Stimulated activated CD4-positive, alpha-beta T cell treated with anti-CD3 and anti-CD28 coated beads, Interleukin-12 subunit alpha, Interleukin-12 subunit beta, amount 100 ng/mL, for 4 hours (primary cell): ENCODE measurements at regions not wholly inside any gene's neighbourhood (a gene's known extent, or its start where the extent isn't known, plus 50 kb on each side); places are given as distances from the start of the nearest gene placed in this dataset.

Source experiments
- DNase-seq: peaks from one replicate; pipeline ENCODE4 v3.0.0-alpha.2; 2020

DNA sequence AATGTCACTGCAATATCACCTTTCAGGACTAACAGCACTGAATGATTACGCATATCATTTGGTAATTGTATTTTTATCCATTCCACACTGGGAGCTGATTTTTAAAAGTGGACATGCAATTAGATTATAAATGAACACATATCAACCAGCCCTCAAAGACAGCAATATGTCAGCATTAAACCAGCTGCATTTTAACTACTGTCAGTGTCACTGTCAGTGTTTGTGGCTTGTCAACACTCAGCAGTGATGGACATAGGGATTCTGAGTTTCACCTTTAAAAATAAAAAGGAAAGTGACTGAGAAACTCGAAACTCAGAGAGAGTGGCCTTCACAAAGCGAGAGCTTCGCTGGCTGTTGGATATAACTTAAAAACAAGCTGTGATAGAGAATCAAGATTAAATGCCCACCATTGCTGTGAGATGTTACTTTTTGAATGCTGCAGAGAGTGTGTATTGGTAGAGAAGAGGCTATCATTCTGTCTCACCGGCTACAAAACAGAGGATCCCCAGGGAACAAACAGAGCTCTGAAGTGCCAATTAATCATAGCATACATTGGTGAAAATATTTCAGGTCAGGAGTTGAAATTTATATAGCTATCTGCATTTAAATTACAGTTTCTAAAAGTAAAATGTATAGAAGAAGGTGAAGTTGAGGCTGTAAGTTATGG lies 635.8 kb downstream of the SQOR start:
- no peak for DNase-seq

- no peak for DNase-seq
Observed at GRCh38 chr15:46275701-46276100, 640.9 kb downstream of the SQOR start.

GRCh38 chr15:46277451-46277850 lies 642.6 kb downstream of the SQOR start:
- no peak for DNase-seq

DNA sequence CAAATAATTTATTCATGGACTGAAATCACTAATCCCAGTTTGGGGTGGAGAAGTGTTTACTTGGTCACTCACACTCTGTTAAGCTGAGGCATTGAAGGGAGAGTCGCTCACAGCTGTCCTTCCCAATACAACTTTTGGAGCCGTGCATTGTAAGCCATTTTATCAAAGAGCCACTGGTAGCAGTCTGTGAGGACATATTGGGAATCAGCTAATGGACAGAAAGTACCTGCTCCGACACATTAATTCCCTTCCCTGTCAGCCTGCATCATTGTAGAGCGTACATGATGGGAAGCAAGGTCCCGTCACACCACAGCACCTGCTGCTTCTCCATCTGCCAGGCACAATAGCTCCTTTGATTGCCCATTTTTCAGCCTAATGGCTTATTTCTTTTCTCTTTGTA lies 643.2 kb downstream of the SQOR start:
- DNase-seq, result no peak

DNA sequence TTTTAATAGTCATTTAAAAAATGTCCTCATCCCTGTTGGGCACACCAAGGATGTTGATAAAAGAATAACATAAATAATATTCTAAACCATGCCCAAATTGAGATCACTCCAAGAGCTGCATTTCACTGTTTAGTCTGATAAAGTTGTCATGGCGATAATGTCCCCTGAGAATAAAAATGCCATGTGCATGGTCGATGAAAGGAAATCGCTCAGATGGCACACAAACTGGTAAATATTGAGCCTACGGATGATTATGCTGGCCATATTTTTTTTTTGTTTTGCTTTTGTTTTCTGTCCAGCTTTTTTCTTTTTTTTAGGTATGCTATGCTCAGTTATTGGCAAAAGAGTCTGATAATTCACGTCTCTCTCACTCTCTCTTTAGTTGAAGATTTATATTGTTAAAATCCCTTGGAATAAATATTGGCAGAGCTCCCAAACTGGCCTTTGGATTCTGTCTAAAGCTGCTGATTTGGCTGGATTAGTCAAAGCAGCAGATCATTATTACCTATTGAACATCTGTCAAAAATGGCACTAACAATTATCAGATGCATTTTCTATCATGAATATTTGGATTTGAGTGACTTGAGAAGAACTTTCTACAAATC lies 643.8 kb downstream of the SQOR start:
- no peak for DNase-seq

DNA sequence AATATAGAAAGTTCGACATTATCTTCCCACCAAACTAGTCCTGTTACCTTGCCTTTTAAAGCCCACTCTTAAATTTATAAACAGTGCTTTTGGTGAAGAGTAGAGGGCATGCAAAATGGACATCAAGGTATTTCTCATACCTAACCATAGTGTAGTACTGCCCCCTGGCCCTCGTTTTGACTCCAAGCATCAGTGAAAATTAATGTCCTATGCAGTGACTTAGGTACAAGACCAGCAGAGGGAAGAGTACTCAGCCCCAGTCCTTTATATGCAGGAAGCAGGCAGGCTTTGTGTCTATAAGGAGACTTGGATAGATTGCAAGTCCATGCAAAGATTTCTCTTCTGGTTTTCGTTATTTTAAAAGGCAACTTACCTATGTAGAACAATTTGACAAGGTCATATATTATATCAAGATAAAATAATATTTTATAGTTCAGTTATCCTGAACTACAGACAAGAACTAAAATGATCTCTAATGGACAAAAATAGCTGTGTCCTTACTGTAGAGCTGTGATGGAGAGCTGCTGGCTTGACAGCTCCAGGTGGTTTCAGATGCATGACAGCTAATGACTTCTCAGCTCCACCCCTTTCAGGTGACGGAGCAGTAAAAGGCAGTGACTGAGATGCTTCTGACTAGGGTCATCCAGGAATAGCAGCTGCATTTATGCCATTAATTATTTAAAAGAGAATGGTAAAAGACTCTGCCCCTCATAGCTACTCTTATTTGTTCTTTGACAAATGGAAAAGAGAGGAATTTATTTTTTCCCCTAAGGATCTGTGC lies 646.1 kb downstream of the SQOR start:
- no peak for DNase-seq

DNA sequence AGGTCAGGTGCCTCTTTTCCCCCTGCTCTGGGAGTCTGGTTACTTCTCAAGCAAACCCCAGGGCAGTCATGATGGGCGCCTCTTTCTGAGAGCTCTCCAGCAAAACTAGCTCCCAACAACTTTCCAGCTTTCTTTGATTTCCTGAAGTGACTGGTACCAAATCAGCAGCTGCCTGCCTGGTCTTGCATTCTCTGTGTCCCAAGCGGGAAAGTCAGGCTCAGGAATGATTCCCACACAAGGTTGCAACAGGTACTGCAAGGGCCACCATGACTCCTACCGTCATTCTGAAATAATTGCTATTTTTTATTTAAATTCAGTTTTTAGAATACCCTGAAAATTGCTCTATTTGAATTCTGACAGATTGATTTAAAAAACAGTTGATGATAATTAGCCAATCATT lies 658.7 kb downstream of the SQOR start:
- DNase-seq, result no peak

DNA sequence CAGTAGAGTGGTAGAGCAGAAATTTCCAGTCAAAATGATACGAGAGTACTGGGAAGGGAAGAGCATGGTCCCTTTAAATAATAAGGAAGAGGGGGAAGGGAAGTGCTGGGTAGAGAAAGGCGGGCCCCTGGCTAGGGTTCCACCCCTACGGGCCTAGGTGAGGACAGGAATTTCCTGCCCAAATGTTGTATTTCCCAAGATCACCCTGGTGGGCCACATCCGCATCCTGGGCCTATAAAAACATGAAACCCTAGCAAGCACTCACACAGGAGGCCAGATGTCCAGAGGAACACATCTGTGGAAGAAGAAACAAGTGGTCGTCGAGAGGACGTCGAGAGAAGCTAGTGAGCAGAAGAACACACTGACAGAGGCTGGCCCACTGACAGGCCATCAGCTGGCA lies 661.2 kb downstream of the SQOR start:
- no peak for DNase-seq

GRCh38 chr15:46296797-46297196 lies 662.0 kb downstream of the SQOR start:
- no peak for DNase-seq

GRCh38 chr15:46297766-46298165 lies 662.9 kb downstream of the SQOR start:
- DNase-seq, result no peak

GRCh38 chr15:46300716-46301115 lies 665.9 kb downstream of the SQOR start:
- no peak for DNase-seq

GRCh38 chr15:46301291-46301690 lies 666.5 kb downstream of the SQOR start:
- DNase-seq, result no peak

DNA sequence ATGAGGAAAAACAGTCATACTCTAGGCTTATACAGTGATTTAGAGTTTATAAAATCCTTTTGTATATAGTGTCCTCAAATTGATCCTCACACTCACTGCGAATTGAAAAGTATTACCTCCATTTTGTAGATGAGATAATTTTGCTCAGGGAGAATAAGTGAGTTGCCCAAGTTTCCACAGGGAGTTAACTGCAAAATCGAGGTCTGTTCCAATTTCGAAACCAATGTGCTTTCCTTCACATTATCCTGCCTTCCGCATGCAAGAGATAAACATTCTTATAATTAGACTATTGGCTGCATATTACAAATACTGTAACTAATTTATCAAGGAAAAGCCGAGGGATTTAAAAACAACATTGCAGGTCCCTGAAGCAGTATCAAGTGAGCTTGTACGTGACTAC lies 667.0 kb downstream of the SQOR start:
- no peak for DNase-seq

DNA sequence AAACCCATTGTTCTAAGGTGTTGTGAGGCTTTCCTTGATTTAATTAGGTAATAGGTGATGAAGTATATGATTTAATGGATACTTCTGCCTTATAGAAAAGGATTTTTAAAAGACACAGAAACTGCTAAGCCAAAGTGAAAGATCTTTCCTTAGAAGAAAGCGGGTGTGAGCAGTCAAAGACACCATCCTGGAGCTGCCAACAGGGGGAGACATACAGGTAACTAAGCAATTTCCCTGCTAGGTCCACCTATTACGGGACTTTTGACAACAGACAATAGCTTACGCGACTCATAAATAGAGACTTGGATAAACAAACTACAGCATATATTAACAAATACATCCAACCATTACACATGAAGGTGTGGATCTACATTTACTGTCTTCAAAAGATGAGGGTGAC lies 669.5 kb downstream of the SQOR start:
- DNase-seq, result no peak

DNA sequence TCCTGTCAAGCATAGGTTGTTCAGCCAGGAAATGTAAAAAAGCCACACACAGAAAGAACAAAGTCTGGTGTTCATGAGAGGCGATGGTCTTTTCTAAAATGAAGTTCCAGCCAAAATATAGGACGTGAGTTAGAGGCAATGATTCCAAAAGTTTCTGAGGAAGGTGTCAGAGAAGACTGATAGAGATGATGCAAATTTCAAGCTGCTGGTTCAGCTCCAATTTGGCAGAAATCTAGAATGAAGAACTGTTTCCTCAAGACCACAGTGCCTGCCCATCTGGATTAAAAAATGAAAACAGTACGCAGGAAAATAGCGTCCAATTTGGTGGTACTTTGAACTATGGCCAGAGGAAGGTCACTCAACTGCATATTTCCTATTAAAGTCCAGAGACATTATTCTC lies 672.9 kb downstream of the SQOR start:
- no peak for DNase-seq

- DNase-seq, result no peak
Observed at GRCh38 chr15:46309914-46310313, 675.1 kb downstream of the SQOR start.

DNA sequence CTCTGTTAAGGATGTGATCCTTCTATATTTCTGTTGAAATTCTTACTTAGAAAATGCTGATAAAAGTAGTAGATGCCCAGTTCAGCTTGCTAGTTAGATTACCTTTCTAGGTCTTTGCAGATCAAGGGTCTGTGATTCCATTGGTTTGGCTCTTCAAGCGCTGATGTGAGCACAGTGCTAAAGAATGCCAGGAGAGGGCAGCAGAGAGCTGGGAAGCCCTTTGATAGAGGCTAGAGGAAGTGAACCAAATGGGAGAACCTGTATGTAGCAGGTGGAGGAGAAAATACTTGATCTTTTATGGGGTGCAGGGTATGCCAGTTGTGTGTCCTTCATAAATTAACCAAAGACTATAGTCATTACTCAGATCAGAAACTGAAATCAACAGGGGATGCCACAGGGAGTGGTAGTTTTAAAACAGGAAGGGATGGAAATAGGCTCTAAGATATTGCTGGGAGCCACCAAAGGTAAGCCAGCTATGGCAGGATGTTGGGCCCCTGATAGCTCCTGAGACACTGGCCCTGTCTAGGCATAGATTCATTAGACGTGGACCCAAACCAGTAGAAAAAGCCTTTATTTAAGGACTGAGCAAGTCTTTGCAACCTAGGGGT lies 677.4 kb downstream of the SQOR start:
- peak; percentile 41 for DNase-seq

GRCh38 chr15:46315434-46315833 lies 680.6 kb downstream of the SQOR start:
- no peak for DNase-seq

DNA sequence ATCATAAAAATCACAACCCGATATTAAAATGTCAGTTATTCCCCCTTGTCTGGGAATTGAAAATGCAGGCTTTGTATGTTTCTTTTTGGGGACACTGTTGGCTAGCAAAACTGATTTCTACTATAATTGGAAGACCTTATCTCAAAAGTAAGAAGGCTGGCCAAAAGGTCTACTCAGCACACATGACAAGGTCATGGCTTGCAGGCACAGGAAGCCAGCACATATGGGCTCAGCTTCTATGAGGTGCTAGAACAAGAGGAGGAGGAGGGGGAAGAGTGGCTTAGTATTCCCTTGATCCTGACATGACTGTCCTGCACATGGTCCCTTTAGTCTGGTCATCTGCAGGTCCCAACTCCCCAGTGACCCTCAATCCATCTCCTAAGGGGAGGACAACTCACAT lies 681.2 kb downstream of the SQOR start:
- no peak for DNase-seq

GRCh38 chr15:46317029-46317428 lies 682.2 kb downstream of the SQOR start:
- no peak for DNase-seq

DNA sequence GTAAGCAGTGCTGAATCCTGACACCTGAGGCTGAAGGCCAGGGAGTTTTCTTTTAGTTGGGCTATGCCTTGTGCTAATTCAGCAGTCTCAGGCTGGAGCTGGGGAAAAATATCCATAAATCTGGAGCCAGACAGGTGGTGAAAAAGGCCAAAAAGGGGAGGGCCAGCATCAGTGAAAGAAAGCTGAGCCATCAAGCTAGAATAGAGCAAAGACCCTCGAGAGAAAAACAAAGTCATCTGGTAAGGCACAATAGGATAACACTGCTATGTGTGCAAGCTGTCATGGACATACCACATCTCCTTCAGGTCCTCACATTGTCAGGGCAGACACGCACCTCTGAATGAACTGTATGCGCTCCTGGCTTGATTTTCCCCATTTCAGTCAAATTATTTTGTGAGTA lies 687.9 kb downstream of the SQOR start:
- no peak for DNase-seq

- DNase-seq, result no peak
Observed at GRCh38 chr15:46326173-46326572, 691.3 kb downstream of the SQOR start.

DNA sequence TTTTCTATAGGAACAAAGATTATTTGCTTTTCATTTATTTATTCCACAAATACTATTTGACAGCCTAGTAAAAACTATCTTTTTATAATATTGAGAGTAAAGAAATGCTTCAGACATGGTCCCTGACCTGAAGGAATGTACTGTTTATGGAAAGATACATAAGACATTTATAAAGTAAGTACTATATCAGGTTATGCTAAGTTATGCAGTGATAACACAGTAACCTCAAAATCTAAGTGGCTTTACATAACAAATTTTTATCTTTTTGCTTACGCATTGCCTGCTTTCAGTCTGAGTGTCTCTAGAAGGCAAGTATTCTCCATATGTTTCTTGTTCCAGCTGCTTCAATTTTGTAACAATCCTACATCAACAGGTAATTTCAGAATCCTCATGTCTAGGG lies 694.0 kb downstream of the SQOR start:
- no peak for DNase-seq

GRCh38 chr15:46329876-46330275 lies 695.0 kb downstream of the SQOR start:
- DNase-seq, result no peak
